ENCODE measurements at regions not wholly inside any gene's neighbourhood (a gene's known extent, or its start where the extent isn't known, plus 50 kb on each side); places are given as distances from the start of the nearest gene placed in this dataset.

DNA sequence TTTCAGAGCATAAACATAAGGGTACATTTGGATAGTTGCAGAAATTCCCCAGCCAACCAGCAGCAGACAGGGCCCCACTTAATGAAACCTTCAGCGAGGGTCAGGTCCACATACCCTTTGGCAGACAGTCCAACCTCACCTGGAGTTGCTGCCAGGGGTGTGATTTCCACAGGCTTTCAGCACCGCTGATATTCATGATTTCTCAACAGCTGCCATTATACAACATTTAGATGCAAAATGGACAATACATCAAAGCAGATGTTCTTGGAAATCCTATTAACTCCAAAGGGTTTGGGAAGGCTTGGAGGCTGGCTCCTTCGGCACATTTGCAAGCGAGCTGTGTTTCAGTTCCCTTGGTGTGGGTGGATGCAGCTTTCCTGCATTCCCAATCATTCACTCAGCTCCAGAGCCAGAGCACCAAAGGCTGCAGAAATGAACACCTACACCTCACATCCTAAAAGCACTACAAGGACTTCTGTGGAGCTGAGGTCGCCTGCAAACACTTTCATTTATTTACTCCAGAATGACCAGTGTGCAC is 147.2 kb upstream of the VSTM2B start:
- no peak for TF ChIP-seq ZFX (IDR thresholded peaks at IDR 0.05; ENCODE audit: borderline replicate concordance)
- TF ChIP-seq, protein P1, sequence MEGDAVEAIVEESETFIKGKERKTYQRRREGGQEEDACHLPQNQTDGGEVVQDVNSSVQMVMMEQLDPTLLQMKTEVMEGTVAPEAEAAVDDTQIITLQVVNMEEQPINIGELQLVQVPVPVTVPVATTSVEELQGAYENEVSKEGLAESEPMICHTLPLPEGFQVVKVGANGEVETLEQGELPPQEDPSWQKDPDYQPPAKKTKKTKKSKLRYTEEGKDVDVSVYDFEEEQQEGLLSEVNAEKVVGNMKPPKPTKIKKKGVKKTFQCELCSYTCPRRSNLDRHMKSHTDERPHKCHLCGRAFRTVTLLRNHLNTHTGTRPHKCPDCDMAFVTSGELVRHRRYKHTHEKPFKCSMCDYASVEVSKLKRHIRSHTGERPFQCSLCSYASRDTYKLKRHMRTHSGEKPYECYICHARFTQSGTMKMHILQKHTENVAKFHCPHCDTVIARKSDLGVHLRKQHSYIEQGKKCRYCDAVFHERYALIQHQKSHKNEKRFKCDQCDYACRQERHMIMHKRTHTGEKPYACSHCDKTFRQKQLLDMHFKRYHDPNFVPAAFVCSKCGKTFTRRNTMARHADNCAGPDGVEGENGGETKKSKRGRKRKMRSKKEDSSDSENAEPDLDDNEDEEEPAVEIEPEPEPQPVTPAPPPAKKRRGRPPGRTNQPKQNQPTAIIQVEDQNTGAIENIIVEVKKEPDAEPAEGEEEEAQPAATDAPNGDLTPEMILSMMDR (IDR thresholded peaks at IDR 0.05): no peak

DNA sequence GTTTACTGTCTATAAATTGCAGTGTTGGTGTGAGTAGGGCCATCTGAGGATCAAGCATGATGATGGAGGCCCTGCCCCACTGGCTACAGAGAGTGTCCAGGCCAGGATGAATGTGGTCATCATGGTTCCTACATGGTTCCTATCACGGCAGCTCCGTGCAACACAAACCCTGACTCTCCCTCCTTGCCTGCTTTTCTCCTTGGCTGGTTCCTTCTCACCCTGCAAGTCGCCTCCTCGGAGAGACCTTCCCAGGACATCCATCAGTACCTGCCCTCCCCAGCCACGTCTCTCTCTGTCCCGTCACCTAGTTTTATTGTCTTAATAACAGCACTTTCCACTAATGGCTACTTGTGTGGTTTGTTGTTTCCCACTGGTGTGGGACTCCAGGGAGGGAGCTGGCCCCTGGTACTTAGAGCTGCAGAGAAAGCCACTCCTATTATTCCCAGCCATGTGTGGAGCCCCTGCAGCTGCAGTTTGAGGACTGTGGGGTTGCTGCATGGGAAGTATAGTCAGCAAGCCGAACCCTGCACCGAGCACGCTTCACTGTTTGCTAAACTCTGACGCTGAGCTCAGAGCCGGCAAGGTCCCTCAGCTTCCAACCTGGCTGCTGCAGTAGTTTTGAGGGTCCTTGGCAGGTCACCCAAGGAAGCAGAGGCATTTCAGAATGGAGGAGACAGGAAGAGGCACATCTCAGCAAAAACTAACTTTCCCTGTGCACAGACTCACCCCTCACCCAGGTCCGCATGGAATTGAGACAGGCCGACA is 146.4 kb upstream of the VSTM2B start:
- H3K27ac ChIP-seq: no peak overlapping the region
- TF ChIP-seq, protein P1 (IDR thresholded peaks at IDR 0.05): no peak
- no peak for TF ChIP-seq ZFX (IDR thresholded peaks at IDR 0.05; ENCODE audit: borderline replicate concordance)

More for the DNA sequence above, 147.2 kb upstream of the VSTM2B start:
- no peak overlapping the region for H3K27ac ChIP-seq

DNA sequence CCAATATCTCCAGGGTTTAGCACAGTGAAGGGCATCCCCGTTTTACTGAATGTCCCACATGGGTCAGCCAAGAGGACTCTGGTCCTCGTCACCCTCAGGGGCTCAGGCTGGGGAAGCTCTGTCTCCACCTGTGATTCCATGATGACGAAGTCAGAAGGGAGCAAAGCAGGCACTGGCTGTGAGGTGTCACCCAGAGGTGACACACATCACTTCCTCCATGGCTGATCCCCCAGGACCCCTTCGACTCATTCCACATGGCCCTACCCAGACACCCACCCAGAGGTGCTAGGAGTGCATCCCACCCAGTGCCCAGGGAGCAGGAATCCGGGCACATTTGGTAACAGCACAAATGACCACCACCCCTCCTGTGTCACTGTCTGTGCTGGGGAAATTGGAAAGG is 145.2 kb upstream of the VSTM2B start:
- TF ChIP-seq ZFX (IDR thresholded peaks at IDR 0.05; ENCODE audit: borderline replicate concordance): no peak
- TF ChIP-seq, protein P1 (IDR thresholded peaks at IDR 0.05): no peak
- no peak overlapping the region for H3K27ac ChIP-seq

DNA sequence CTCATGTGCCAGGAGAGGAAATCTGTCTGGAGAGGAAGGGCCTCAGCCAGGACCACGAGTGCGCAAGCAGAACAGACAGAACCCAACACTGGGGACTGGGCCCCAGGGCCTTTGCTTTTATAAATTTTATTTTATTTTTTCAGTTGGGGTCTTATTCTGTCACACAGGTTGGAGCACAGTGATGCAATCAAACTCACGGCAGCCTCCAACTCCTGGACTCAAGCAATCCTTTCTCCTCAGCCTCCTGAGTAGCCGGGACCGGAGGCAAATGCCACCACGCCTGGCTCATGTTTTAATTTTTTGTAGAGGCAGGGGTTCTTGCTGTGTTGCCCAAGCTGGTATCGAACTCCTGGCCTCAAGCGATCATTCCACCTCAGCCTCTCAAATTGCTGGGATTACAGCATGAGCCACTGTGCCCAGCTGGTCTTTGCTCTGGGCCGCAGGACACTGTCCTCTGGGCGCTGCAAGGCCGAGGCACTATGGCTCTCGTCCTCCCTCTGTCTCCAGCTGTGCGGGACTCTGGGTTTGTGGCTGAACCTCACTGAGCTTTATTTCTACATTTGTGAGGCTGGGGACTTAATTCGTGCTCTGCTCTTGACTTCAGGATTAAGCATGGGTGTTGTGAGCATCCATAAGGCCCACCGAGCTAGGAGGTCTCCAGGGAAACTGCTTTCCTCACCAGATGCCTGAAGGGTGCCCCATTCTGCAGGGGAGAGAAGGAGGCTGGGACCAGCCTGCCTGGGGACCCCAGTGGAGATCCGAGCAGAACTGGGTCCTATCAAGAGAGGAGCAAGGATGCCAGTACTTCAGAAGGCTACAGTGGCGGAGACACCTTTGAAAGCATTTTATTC is 144.2 kb upstream of the VSTM2B start:
- H3K27ac ChIP-seq: no peak overlapping the region

DNA sequence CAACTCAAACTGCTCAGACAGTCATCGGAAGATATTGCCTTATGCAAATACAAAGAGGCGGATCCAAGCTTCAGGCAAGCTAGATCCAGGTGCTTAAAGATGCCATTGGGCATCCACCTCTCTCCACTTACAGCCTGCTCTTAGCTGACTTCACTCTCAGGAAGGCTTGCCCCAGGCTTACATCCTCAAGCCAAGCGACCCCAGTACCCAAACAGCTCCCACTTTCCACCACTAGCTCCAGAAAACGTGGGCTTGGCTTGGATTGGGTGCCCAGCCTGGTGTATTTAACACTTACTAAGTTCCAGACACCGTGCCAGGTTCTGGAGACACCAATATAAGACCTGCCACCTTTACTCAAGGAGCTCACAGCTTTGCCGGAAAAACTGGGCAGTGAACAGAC is 142.1 kb upstream of the VSTM2B start:
- H3K27ac ChIP-seq: no peak overlapping the region
- TF ChIP-seq ZFX (IDR thresholded peaks at IDR 0.05; ENCODE audit: borderline replicate concordance): no peak
- TF ChIP-seq, protein P1 (IDR thresholded peaks at IDR 0.05): no peak

More for the DNA sequence above, 144.2 kb upstream of the VSTM2B start:
- no peak for TF ChIP-seq ZFX (IDR thresholded peaks at IDR 0.05; ENCODE audit: borderline replicate concordance)
- TF ChIP-seq, protein P1 (IDR thresholded peaks at IDR 0.05): no peak

DNA sequence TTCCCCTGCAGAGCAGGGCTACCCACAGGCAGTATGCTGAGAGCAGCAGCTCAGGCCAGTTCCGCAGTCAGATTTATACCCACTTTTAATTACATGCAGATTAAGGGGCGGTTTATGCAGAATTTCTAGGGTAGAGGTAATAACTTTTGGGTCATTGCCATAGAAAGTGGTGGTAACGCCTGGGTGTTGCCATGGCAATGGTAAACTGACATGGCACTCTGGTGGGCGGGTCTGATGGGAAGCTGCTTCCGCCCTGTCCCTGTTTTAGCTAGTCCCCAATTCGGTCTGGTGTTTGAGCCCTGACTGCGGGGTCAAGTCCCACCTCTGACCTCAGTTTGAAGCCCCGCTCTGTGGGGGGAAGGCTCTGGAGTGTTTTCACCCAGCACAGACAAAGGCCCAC is 141.1 kb upstream of the VSTM2B start:
- no peak overlapping the region for H3K27ac ChIP-seq
- TF ChIP-seq, protein P1 (IDR thresholded peaks at IDR 0.05): no peak

Data from 22Rv1 (cell line).